ENCODE measurements at regions not wholly inside any gene's neighbourhood (a gene's known extent, or its start where the extent isn't known, plus 50 kb on each side); places are given as distances from the start of the nearest gene placed in this dataset.
"Not testable (repeated sequence)": the region's sequence is repeated elsewhere in the genome, so short reads cannot be mapped to it uniquely, and the experiment has no call there.

- H3K27ac ChIP-seq (ENCODE audit: low read length): no peak overlapping the region
- H3K9me3 ChIP-seq (replicated peaks; ENCODE audit: insufficient read depth, low read length): no peaks in the 10 kb centered on the region
- no peak overlapping the region for H3K4me3 ChIP-seq (ENCODE audit: low read length)
- H3K4me2 ChIP-seq (ENCODE audit: low read depth, low read length): no peak overlapping the region
- H3K36me3 ChIP-seq (replicated peaks; ENCODE audit: insufficient read depth, low read length): no peaks in the 10 kb centered on the region
- no peaks in the 10 kb centered on the region for H3K79me2 ChIP-seq (ENCODE audit: low read length)
- no peak for DNase-seq
- no peak overlapping the region for H3K9ac ChIP-seq (ENCODE audit: low read length)
- H3K9me2 ChIP-seq (replicated peaks; ENCODE audit: insufficient read depth, low read length): no peaks in the 10 kb centered on the region
- TF ChIP-seq EZH2phosphoT487 (IDR thresholded peaks at IDR 0.05; ENCODE audit: low read length) (no peak), CTCF (IDR thresholded peaks at IDR 0.05; ENCODE audit: low read length) (no peak), EZH2 (optimal IDR thresholded peaks at IDR 0.05; ENCODE audit: low read depth, low read length) (no peak)
- no peaks in the 10 kb centered on the region for H3F3A ChIP-seq (ENCODE audit: insufficient read depth, low read length)
- no peaks in the 10 kb centered on the region for H3K27me3 ChIP-seq (replicated peaks; ENCODE audit: insufficient read depth, low read length)
- H4K20me1 ChIP-seq (ENCODE audit: insufficient read depth, low read length): no peaks in the 10 kb centered on the region
- H3K4me1 ChIP-seq (ENCODE audit: low read length): no peaks in the 10 kb centered on the region
- H2AFZ ChIP-seq (ENCODE audit: low read length): no peak overlapping the region
Observed at GRCh38 chr21:35274923-35275322, 225.8 kb upstream of the RUNX1 start.

- H3K27ac ChIP-seq (ENCODE audit: low read length): no peak overlapping the region
- H3K79me2 ChIP-seq (ENCODE audit: low read length): no peaks in the 10 kb centered on the region
- no peak for DNase-seq
- H3K9me3 ChIP-seq (replicated peaks; ENCODE audit: insufficient read depth, low read length): no peaks in the 10 kb centered on the region
- no peak overlapping the region for H2AFZ ChIP-seq (ENCODE audit: low read length)
- no peaks in the 10 kb centered on the region for H3K36me3 ChIP-seq (replicated peaks; ENCODE audit: insufficient read depth, low read length)
- no peaks in the 10 kb centered on the region for H3F3A ChIP-seq (ENCODE audit: insufficient read depth, low read length)
- no peak overlapping the region for H3K4me2 ChIP-seq (ENCODE audit: low read depth, low read length)
- no peak for TF ChIP-seq CTCF (IDR thresholded peaks at IDR 0.05; ENCODE audit: low read length)
- no peak for TF ChIP-seq EZH2 (optimal IDR thresholded peaks at IDR 0.05; ENCODE audit: low read depth, low read length)
- TF ChIP-seq EZH2phosphoT487 (IDR thresholded peaks at IDR 0.05; ENCODE audit: low read length): no peak
- H3K27me3 ChIP-seq (replicated peaks; ENCODE audit: insufficient read depth, low read length): no peaks in the 10 kb centered on the region
- no peak overlapping the region for H3K4me3 ChIP-seq (ENCODE audit: low read length)
- no peak overlapping the region for H3K9ac ChIP-seq (ENCODE audit: low read length)
- H3K4me1 ChIP-seq (ENCODE audit: low read length): no peaks in the 10 kb centered on the region
- no peaks in the 10 kb centered on the region for H4K20me1 ChIP-seq (ENCODE audit: insufficient read depth, low read length)
- no peaks in the 10 kb centered on the region for H3K9me2 ChIP-seq (replicated peaks; ENCODE audit: insufficient read depth, low read length)
Observed at GRCh38 chr21:35274090-35274489, 225.0 kb upstream of the RUNX1 start.

GRCh38 chr21:35273333-35273732 is 224.2 kb upstream of the RUNX1 start:
- no peak overlapping the region for H2AFZ ChIP-seq (ENCODE audit: low read length)
- H3K9me3 ChIP-seq (replicated peaks; ENCODE audit: insufficient read depth, low read length): no peaks in the 10 kb centered on the region
- H3K27ac ChIP-seq (ENCODE audit: low read length): no peak overlapping the region
- no peak for DNase-seq
- H3K9me2 ChIP-seq (replicated peaks; ENCODE audit: insufficient read depth, low read length): no peaks in the 10 kb centered on the region
- no peak overlapping the region for H3K4me3 ChIP-seq (ENCODE audit: low read length)
- H3F3A ChIP-seq (ENCODE audit: insufficient read depth, low read length): no peaks in the 10 kb centered on the region
- H3K9ac ChIP-seq (ENCODE audit: low read length): no peak overlapping the region
- no peaks in the 10 kb centered on the region for H3K4me1 ChIP-seq (ENCODE audit: low read length)
- no peaks in the 10 kb centered on the region for H3K27me3 ChIP-seq (replicated peaks; ENCODE audit: insufficient read depth, low read length)
- no peaks in the 10 kb centered on the region for H3K36me3 ChIP-seq (replicated peaks; ENCODE audit: insufficient read depth, low read length)
- H3K79me2 ChIP-seq (ENCODE audit: low read length): no peaks in the 10 kb centered on the region
- TF ChIP-seq CTCF (IDR thresholded peaks at IDR 0.05; ENCODE audit: low read length) (no peak), EZH2 (optimal IDR thresholded peaks at IDR 0.05; ENCODE audit: low read depth, low read length) (no peak), EZH2phosphoT487 (IDR thresholded peaks at IDR 0.05; ENCODE audit: low read length) (no peak)
- no peak overlapping the region for H3K4me2 ChIP-seq (ENCODE audit: low read depth, low read length)
- H4K20me1 ChIP-seq (ENCODE audit: insufficient read depth, low read length): no peaks in the 10 kb centered on the region

GRCh38 chr21:35271344-35272118 is 222.4 kb upstream of the RUNX1 start:
- not testable (repeated sequence) for H4K20me1 ChIP-seq (ENCODE audit: insufficient read depth, low read length); H3K4me3 ChIP-seq (ENCODE audit: low read length); DNase-seq; H3K27ac ChIP-seq (ENCODE audit: low read length); H3K9ac ChIP-seq (ENCODE audit: low read length); H3K4me2 ChIP-seq (ENCODE audit: low read depth, low read length); H3K4me1 ChIP-seq (ENCODE audit: low read length); H3K79me2 ChIP-seq (ENCODE audit: low read length); H3K9me3 ChIP-seq (replicated peaks; ENCODE audit: insufficient read depth, low read length); H2AFZ ChIP-seq (ENCODE audit: low read length); H3F3A ChIP-seq (ENCODE audit: insufficient read depth, low read length); H3K27me3 ChIP-seq (replicated peaks; ENCODE audit: insufficient read depth, low read length); H3K9me2 ChIP-seq (replicated peaks; ENCODE audit: insufficient read depth, low read length); H3K36me3 ChIP-seq (replicated peaks; ENCODE audit: insufficient read depth, low read length)
